ENCODE measurements at regions not wholly inside any gene's neighbourhood (a gene's known extent, or its start where the extent isn't known, plus 50 kb on each side); places are given as distances from the start of the nearest gene placed in this dataset.

DNA sequence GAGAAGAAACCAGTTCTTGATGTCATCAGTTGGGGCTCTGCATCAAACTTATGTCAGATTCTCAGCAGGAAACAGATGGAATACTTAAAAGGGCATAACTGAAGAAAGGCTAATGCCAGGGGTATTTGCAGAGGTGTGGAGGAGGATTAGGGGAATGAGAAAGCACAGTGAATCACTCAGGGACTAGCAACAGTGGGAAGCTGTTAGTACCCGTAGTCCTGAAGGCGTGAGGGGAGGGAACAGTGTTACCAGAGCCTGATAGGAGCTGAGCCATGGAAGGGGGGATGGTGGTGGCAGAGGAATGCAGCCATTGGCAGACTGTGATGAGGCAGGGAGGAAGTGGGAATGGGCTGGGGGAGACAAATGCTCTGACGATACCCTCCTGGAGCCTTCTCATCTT lies 162.3 kb downstream of the UTP18 start:
- H3K9me3 Mint-ChIP-seq (ENCODE audit: unreplicated experiment) = no peaks in the 10 kb centered on the region
- no peaks in the 10 kb centered on the region for H3K27me3 Mint-ChIP-seq (ENCODE audit: unreplicated experiment)
- DNase-seq = no peak
- H3K4me3 Mint-ChIP-seq (ENCODE audit: unreplicated experiment) = no peak overlapping the region
- TF ChIP-seq, protein P1, sequence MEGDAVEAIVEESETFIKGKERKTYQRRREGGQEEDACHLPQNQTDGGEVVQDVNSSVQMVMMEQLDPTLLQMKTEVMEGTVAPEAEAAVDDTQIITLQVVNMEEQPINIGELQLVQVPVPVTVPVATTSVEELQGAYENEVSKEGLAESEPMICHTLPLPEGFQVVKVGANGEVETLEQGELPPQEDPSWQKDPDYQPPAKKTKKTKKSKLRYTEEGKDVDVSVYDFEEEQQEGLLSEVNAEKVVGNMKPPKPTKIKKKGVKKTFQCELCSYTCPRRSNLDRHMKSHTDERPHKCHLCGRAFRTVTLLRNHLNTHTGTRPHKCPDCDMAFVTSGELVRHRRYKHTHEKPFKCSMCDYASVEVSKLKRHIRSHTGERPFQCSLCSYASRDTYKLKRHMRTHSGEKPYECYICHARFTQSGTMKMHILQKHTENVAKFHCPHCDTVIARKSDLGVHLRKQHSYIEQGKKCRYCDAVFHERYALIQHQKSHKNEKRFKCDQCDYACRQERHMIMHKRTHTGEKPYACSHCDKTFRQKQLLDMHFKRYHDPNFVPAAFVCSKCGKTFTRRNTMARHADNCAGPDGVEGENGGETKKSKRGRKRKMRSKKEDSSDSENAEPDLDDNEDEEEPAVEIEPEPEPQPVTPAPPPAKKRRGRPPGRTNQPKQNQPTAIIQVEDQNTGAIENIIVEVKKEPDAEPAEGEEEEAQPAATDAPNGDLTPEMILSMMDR (IDR thresholded peaks at IDR 0.05; ENCODE audit: partially characterized antibody, unreplicated experiment) = no peak
- no peak overlapping the region for H3K27ac Mint-ChIP-seq (ENCODE audit: unreplicated experiment)
- no peaks in the 10 kb centered on the region for H3K36me3 Mint-ChIP-seq (ENCODE audit: unreplicated experiment)
- no peaks in the 10 kb centered on the region for H3K4me1 Mint-ChIP-seq (ENCODE audit: low read depth, unreplicated experiment)

- Mint-ChIP-seq H3K27me3 (ENCODE audit: unreplicated experiment) (peaks cover 2% of the 10 kb centered on the region), H3K4me3 (ENCODE audit: unreplicated experiment) (no peak overlapping the region), H3K27ac (ENCODE audit: unreplicated experiment) (no peak overlapping the region), H3K36me3 (ENCODE audit: unreplicated experiment) (no peaks in the 10 kb centered on the region), H3K9me3 (ENCODE audit: unreplicated experiment) (no peaks in the 10 kb centered on the region), H3K4me1 (ENCODE audit: low read depth, unreplicated experiment) (no peaks in the 10 kb centered on the region)
- no peak for DNase-seq
- TF ChIP-seq, protein P1 (IDR thresholded peaks at IDR 0.05; ENCODE audit: partially characterized antibody, unreplicated experiment) = no peak
Observed at GRCh38 chr17:51423421-51424160, 163.2 kb downstream of the UTP18 start.

DNA sequence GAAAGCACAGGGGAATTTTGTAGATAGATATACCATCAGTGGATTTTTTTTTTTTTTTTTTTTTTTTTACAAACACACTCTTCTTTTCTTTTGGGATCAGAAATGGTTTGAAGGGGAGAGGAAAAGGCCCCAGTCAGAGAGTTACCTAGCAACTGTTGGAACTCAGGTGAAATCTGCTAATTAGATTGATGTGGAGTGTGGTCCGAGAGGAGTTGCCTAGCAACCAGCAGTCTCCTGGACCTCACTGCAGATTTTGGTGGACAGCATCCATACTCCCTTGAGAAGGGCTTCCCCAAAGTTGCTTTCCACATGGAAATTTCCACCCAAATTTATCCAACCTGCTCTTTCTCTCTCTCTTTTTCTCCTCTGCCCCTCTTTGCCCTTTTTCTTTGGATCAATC lies 165.4 kb downstream of the UTP18 start:
- Mint-ChIP-seq H3K36me3 (ENCODE audit: unreplicated experiment) (no peaks in the 10 kb centered on the region), H3K9me3 (ENCODE audit: unreplicated experiment) (no peaks in the 10 kb centered on the region), H3K27ac (ENCODE audit: unreplicated experiment) (no peak overlapping the region), H3K4me3 (ENCODE audit: unreplicated experiment) (no peak overlapping the region), H3K4me1 (ENCODE audit: low read depth, unreplicated experiment) (no peaks in the 10 kb centered on the region), H3K27me3 (ENCODE audit: unreplicated experiment) (peaks cover 2% of the 10 kb centered on the region)
- TF ChIP-seq, protein P1 (IDR thresholded peaks at IDR 0.05; ENCODE audit: partially characterized antibody, unreplicated experiment) = no peak
- DNase-seq = no peak

GRCh38 chr17:51427323-51427811 lies 167.0 kb downstream of the UTP18 start:
- TF ChIP-seq, protein P1 (IDR thresholded peaks at IDR 0.05; ENCODE audit: partially characterized antibody, unreplicated experiment) = no peak
- no peak for DNase-seq
- no peaks in the 10 kb centered on the region for H3K9me3 Mint-ChIP-seq (ENCODE audit: unreplicated experiment)
- H3K4me1 Mint-ChIP-seq (ENCODE audit: low read depth, unreplicated experiment) = no peaks in the 10 kb centered on the region
- no peak overlapping the region for H3K4me3 Mint-ChIP-seq (ENCODE audit: unreplicated experiment)
- H3K27ac Mint-ChIP-seq (ENCODE audit: unreplicated experiment) = no peak overlapping the region
- peaks cover 2% of the 10 kb centered on the region for H3K27me3 Mint-ChIP-seq (ENCODE audit: unreplicated experiment)
- no peaks in the 10 kb centered on the region for H3K36me3 Mint-ChIP-seq (ENCODE audit: unreplicated experiment)

DNA sequence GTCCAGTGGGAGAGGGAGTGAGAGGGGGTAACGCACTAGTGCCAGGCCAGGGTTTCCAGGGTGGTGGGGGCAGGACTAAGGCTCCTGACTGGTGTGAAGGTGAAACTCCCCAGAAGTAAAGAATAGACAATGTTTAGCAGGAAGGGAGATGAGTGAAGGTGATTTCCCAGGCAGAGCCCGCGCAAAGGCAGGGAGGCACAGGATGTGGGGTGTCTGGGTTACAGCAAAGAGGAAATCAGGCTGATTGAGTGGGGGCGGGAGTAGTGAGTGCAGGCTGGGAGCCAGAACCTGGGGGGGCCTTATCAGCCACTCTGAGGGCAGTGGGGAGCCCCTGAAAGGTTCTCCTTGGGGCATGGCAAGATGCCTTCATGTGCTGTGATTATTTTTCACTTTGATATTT lies 167.5 kb downstream of the UTP18 start:
- Mint-ChIP-seq H3K36me3 (ENCODE audit: unreplicated experiment) (no peaks in the 10 kb centered on the region), H3K27ac (ENCODE audit: unreplicated experiment) (no peak overlapping the region), H3K27me3 (ENCODE audit: unreplicated experiment) (peaks cover 2% of the 10 kb centered on the region), H3K4me1 (ENCODE audit: low read depth, unreplicated experiment) (no peaks in the 10 kb centered on the region), H3K4me3 (ENCODE audit: unreplicated experiment) (no peak overlapping the region), H3K9me3 (ENCODE audit: unreplicated experiment) (no peaks in the 10 kb centered on the region)
- TF ChIP-seq, protein P1 (IDR thresholded peaks at IDR 0.05; ENCODE audit: partially characterized antibody, unreplicated experiment) = no peak
- DNase-seq = no peak

Data from glutamatergic neuron (in vitro differentiated cells).